Endodermal cell (in vitro differentiated cells): ENCODE measurements at regions not wholly inside any gene's neighbourhood (a gene's known extent, or its start where the extent isn't known, plus 50 kb on each side); places are given as distances from the start of the nearest gene placed in this dataset.

Experiments
- DNase-seq: peaks from one replicate; pipeline ENCODE4 v3.0.0-alpha.2; 2017
- H3K27ac ChIP-seq: 2 replicates; pipeline ENCODE4 v1.5.1; 2013; ENCODE audit warnings: mild to moderate bottlenecking, low read depth, low read length, moderate library complexity
- H3K27me3 ChIP-seq: 2 replicates; pipeline ENCODE4 v1.6.1; 2013; ENCODE audit warnings: mild to moderate bottlenecking, low read length, moderate library complexity; ENCODE audit not compliant: insufficient read depth, control insufficient read depth, poor library complexity, severe bottlenecking
- H3K36me3 ChIP-seq: 2 replicates; pipeline ENCODE4 v1.7.0; 2013; ENCODE audit warnings: mild to moderate bottlenecking, low read length, moderate library complexity; ENCODE audit not compliant: control insufficient read depth, insufficient read depth
- H3K4me1 ChIP-seq: one replicate; pipeline ENCODE4 v1.7.0; 2013; ENCODE audit warnings: low read length; ENCODE audit not compliant: control insufficient read depth, insufficient read depth
- H3K4me3 ChIP-seq: 2 replicates; pipeline ENCODE4 v1.5.1; 2013; ENCODE audit warnings: mild to moderate bottlenecking, low read length, moderate library complexity
- H3K9ac ChIP-seq: 2 replicates; pipeline ENCODE4 v1.6.1; 2013; ENCODE audit warnings: mild to moderate bottlenecking, low read length, moderate library complexity; ENCODE audit not compliant: poor library complexity, severe bottlenecking; ENCODE audit errors: extremely low read depth
- H3K9me3 ChIP-seq: 2 replicates; pipeline ENCODE4 v1.6.1; 2013; ENCODE audit warnings: mild to moderate bottlenecking, low read length, moderate library complexity; ENCODE audit not compliant: control insufficient read depth
- H3K27ac Mint-ChIP-seq: 2 replicates; pipeline ENCODE4 v1.8.0; 2020; ENCODE audit warnings: mixed read lengths
- H3K27me3 Mint-ChIP-seq: 2 replicates; pipeline ENCODE4 v1.8.0; 2021; ENCODE audit warnings: mild to moderate bottlenecking, mixed read lengths; ENCODE audit not compliant: insufficient read depth
- H3K36me3 Mint-ChIP-seq: 2 replicates; pipeline ENCODE4 v1.8.0; 2020; ENCODE audit warnings: low read depth, mixed read lengths
- H3K4me1 Mint-ChIP-seq: 2 replicates; pipeline ENCODE4 v1.8.0; 2020; ENCODE audit warnings: mixed read lengths
- H3K4me3 Mint-ChIP-seq: 2 replicates; pipeline ENCODE4 v1.8.0; 2020; ENCODE audit warnings: mild to moderate bottlenecking, moderate library complexity, mixed read lengths
- H3K9me3 Mint-ChIP-seq: 2 replicates; pipeline ENCODE4 v1.8.0; 2020; ENCODE audit warnings: mild to moderate bottlenecking, mixed read lengths
- CTCF ChIP-seq: fragments of 200-600 bp; sonication (generic); conservative IDR thresholded peaks from 2 replicates; pipeline ENCODE4 v1.5.0; 2021; ENCODE audit warnings: antibody characterized with exemption, mild to moderate bottlenecking
- WGBS, 2 experiments: methylation state at CpG; one replicate each; pipeline versions ENCODE4 v1.1.5 to v1.1.7; 2013; ENCODE audit warnings: missing lambda C conversion rate in 2 of 2, mixed read lengths in 1 of 2; ENCODE audit not compliant: insufficient coverage in 1 of 2, insufficient read length in 1 of 2; 5-methylcytosine and 5-hydroxymethylcytosine counted together

- H3K4me1 Mint-ChIP-seq: peaks cover 7% of the 10 kb centered on the region
- Histone ChIP-seq H3K27me3 (peaks cover 5% of the 10 kb centered on the region), H3K9me3 (no peaks in the 10 kb centered on the region), H3K4me3 (no peak overlapping the region), H3K27ac (no peak overlapping the region), H3K9ac (no peak overlapping the region), H3K4me1 (peaks cover 4% of the 10 kb centered on the region), H3K36me3 (no peaks in the 10 kb centered on the region)
- peaks cover 6% of the 10 kb centered on the region for H3K27me3 Mint-ChIP-seq
- no peak overlapping the region for H3K27ac Mint-ChIP-seq
- no peak overlapping the region for H3K4me3 Mint-ChIP-seq
- no peaks in the 10 kb centered on the region for H3K9me3 Mint-ChIP-seq
- H3K36me3 Mint-ChIP-seq: no peaks in the 10 kb centered on the region
- no peak for DNase-seq
- WGBS, 2 experiments: 78 to 100% methylated on average over 1 to 6 of the region's 6 CpGs
- TF ChIP-seq CTCF: no peak
Observed at GRCh38 chr5:74182603-74183002, 457.9 kb downstream of the ENC1 start.

GRCh38 chr5:74179701-74180100 lies 460.8 kb downstream of the ENC1 start:
- H3K36me3 ChIP-seq: no peaks in the 10 kb centered on the region
- WGBS, 2 experiments: 89 to 92% methylated on average over 3 of the region's 3 CpGs

GRCh38 chr5:74179179-74179578 lies 461.3 kb downstream of the ENC1 start:
- Histone ChIP-seq H3K9ac (no peak overlapping the region), H3K27ac (peak overlapping the region; percentile 64), H3K4me3 (no peak overlapping the region), H3K36me3 (no peaks in the 10 kb centered on the region), H3K9me3 (no peaks in the 10 kb centered on the region), H3K4me1 (peaks cover 4% of the 10 kb centered on the region), H3K27me3 (peaks cover 5% of the 10 kb centered on the region)
- no peak overlapping the region for H3K4me3 Mint-ChIP-seq
- no peaks in the 10 kb centered on the region for H3K36me3 Mint-ChIP-seq
- WGBS, 2 experiments: 88 to 92% methylated on average over 1 to 2 of the region's 2 CpGs
- H3K27ac Mint-ChIP-seq: no peak overlapping the region
- no peak for TF ChIP-seq CTCF
- H3K9me3 Mint-ChIP-seq: no peaks in the 10 kb centered on the region
- peaks cover 2% of the 10 kb centered on the region for H3K4me1 Mint-ChIP-seq
- DNase-seq: no peak
- H3K27me3 Mint-ChIP-seq: peaks cover 3% of the 10 kb centered on the region

More at GRCh38 chr5:74179701-74180100, 460.8 kb downstream of the ENC1 start:
- no peak for TF ChIP-seq CTCF
- peaks cover 2% of the 10 kb centered on the region for H3K4me1 Mint-ChIP-seq
- peaks cover 4% of the 10 kb centered on the region for H3K27me3 Mint-ChIP-seq
- no peaks in the 10 kb centered on the region for H3K9me3 Mint-ChIP-seq
- no peak overlapping the region for H3K27ac Mint-ChIP-seq
- no peak for DNase-seq
- no peak overlapping the region for H3K4me3 Mint-ChIP-seq
- H3K9me3 ChIP-seq: no peaks in the 10 kb centered on the region
- H3K27ac ChIP-seq: no peak overlapping the region
- no peaks in the 10 kb centered on the region for H3K36me3 Mint-ChIP-seq
- H3K27me3 ChIP-seq: peaks cover 5% of the 10 kb centered on the region
- H3K4me3 ChIP-seq: no peak overlapping the region
- H3K9ac ChIP-seq: no peak overlapping the region
- peaks cover 4% of the 10 kb centered on the region for H3K4me1 ChIP-seq
